IMR-90 (cell line): ENCODE measurements at regions not wholly inside any gene's neighbourhood (a gene's known extent, or its start where the extent isn't known, plus 50 kb on each side); places are given as distances from the start of the nearest gene placed in this dataset.
A peak's percentile ranks its signal among the peaks of the same experiment; 100 is the strongest.

Source experiments
- ATAC-seq: fragments of 200-7000 bp; cut with Tn5 transposase; 2 replicates; pipeline ENCODE4 v1.9.1; 2020; ENCODE audit warnings: low read depth, mild to moderate bottlenecking, moderate library complexity
- BruUV-seq: library from RNA; stranded (reverse); fragments of 400-500 nt; replicated peaks from 2 replicates; lab custom pipeline; 2021; lab: Mats Ljungman, UMichigan
- CTCF ChIA-PET: fragments of 300-600 bp; formaldehyde crosslinking; extraction: SDS; loops from one replicate; lab custom pipeline; 2021; ENCODE audit warnings: antibody characterized with exemption; lab: Yijun Ruan, JAX
- POLR2A ChIA-PET: fragments of 300-600 bp; sonication (Branson Sonifier 250); formaldehyde crosslinking; loops from one replicate; lab custom pipeline; 2022; ENCODE audit warnings: antibody characterized with exemption; ENCODE audit not compliant: unreplicated experiment; lab: Charles Lee
- DNase-seq: peaks from one replicate; pipeline ENCODE4 v3.0.0; 2013
- H2AFZ ChIP-seq: replicated peaks from 2 replicates; pipeline ENCODE3; 2013; ENCODE audit warnings: low read length, mild to moderate bottlenecking; ENCODE audit not compliant: poor library complexity
- H2AK5ac ChIP-seq: 2 replicates; pipeline ENCODE4 v1.6.1; 2013; ENCODE audit warnings: low read depth, low read length, inconsistent platforms
- H2AK9ac ChIP-seq: replicated peaks from 2 replicates; pipeline ENCODE3; 2013; ENCODE audit warnings: mild to moderate bottlenecking, low read depth, low read length, moderate library complexity; ENCODE audit not compliant: poor library complexity
- H2BK120ac ChIP-seq: 2 replicates; pipeline ENCODE4 v1.6.1; 2013; ENCODE audit warnings: low read depth, low read length, inconsistent platforms
- H2BK15ac ChIP-seq: 3 replicates; pipeline ENCODE4 v1.6.1; 2013; ENCODE audit warnings: low read depth, low read length, inconsistent platforms
- H2BK20ac ChIP-seq: 2 replicates; pipeline ENCODE4 v1.6.1; 2013; ENCODE audit warnings: low read depth, mild to moderate bottlenecking, inconsistent platforms, low read length, moderate library complexity
- H2BK5ac ChIP-seq: 2 replicates; pipeline ENCODE4 v1.6.1; 2013; ENCODE audit warnings: mild to moderate bottlenecking, low read depth, low read length, inconsistent platforms; ENCODE audit not compliant: poor library complexity, severe bottlenecking
- H3K14ac ChIP-seq: replicated peaks from 2 replicates; pipeline ENCODE4 v1.6.1; 2013; ENCODE audit warnings: low read depth, low read length, inconsistent platforms
- H3K18ac ChIP-seq: 2 replicates; pipeline ENCODE4 v1.6.1; 2013; ENCODE audit warnings: low read depth, low read length, control low read depth
- H3K23ac ChIP-seq: 2 replicates; pipeline ENCODE4 v1.6.1; 2013; ENCODE audit warnings: low read depth, low read length, inconsistent platforms
- H3K27ac ChIP-seq: 2 replicates; pipeline ENCODE4 v1.5.1; 2013; ENCODE audit warnings: mild to moderate bottlenecking, control low read depth, low read length; ENCODE audit not compliant: insufficient read depth
- H3K27me3 ChIP-seq: 2 replicates; pipeline ENCODE4 v1.6.1; 2013; ENCODE audit warnings: low read length; ENCODE audit not compliant: control insufficient read depth, insufficient read depth
- H3K36me3 ChIP-seq: 2 replicates; pipeline ENCODE4 v1.6.1; 2013; ENCODE audit warnings: low read length, mixed read lengths; ENCODE audit not compliant: control insufficient read depth, insufficient read depth
- H3K4ac ChIP-seq: 2 replicates; pipeline ENCODE4 v1.6.1; 2013; ENCODE audit warnings: low read depth, low read length, inconsistent platforms
- H3K4me1 ChIP-seq: 2 replicates; pipeline ENCODE4 v1.6.1; 2013; ENCODE audit warnings: low read length, mixed read lengths; ENCODE audit not compliant: control insufficient read depth, insufficient read depth
- H3K4me2 ChIP-seq: 2 replicates; pipeline ENCODE4 v1.6.1; 2013; ENCODE audit warnings: low read depth, mild to moderate bottlenecking, control low read depth, low read length, moderate library complexity
- H3K4me3 ChIP-seq: 2 replicates; pipeline ENCODE4 v1.5.1; 2013; ENCODE audit warnings: low read depth, mild to moderate bottlenecking, control low read depth, low read length, moderate library complexity; ENCODE audit not compliant: insufficient read depth
- H3K56ac ChIP-seq: 2 replicates; pipeline ENCODE4 v1.6.1; 2013; ENCODE audit warnings: low read length, inconsistent platforms; ENCODE audit not compliant: insufficient read depth; ENCODE audit errors: extremely low read depth
- H3K79me1 ChIP-seq, 2 experiments: 2 replicates each; pipeline ENCODE4 v1.6.1; 2013; ENCODE audit warnings: low read length in 2 of 2, inconsistent platforms in 1 of 2, low read depth in 1 of 2
- H3K9ac ChIP-seq: 2 replicates; pipeline ENCODE4 v1.6.1; 2013; ENCODE audit warnings: low read depth, low read length, control low read depth
- H3K9me1 ChIP-seq: 2 replicates; pipeline ENCODE4 v1.6.1; 2013; ENCODE audit warnings: low read length, inconsistent platforms; ENCODE audit not compliant: insufficient read depth
- H3K9me3 ChIP-seq: 2 replicates; pipeline ENCODE4 v1.6.1; 2013; ENCODE audit warnings: low read length; ENCODE audit not compliant: control insufficient read depth, insufficient read depth
- H4K20me1 ChIP-seq: 2 replicates; pipeline ENCODE4 v1.6.1; 2013; ENCODE audit warnings: low read length, inconsistent platforms; ENCODE audit not compliant: insufficient read depth
- H4K5ac ChIP-seq: 2 replicates; pipeline ENCODE4 v1.6.1; 2013; ENCODE audit warnings: mild to moderate bottlenecking, low read depth, low read length, control low read depth
- H4K8ac ChIP-seq, 2 experiments: 2 replicates each; pipeline ENCODE4 v1.6.1; 2013; ENCODE audit warnings: low read depth in 2 of 2, low read length in 2 of 2, control low read depth in 1 of 2, inconsistent platforms in 1 of 2
- H4K91ac ChIP-seq: 2 replicates; pipeline ENCODE4 v1.6.1; 2013; ENCODE audit warnings: low read depth, low read length, inconsistent platforms; ENCODE audit not compliant: insufficient read depth
- CEBPB ChIP-seq: IDR thresholded peaks from 2 replicates; pipeline ENCODE4 v1.6.1; 2012; ENCODE audit warnings: low read depth, low read length, improper control_type of control experiment
- dilution Hi-C: fragments of 300-500 bp; cut with HindIII; formaldehyde crosslinking; loops from one replicate; pipeline ENCODE4 v1.14.3; 2018; ENCODE audit warnings: low sequenced_read_pairs; ENCODE audit not compliant: unreplicated experiment
- in situ Hi-C: fragments of 300-500 bp; cut with MboI; formaldehyde crosslinking; loops from 3 replicates; pipeline ENCODE4 v1.14.3; 2019; ENCODE audit warnings: low sequenced_read_pairs, inconsistent platforms, mixed read lengths
- intact Hi-C: fragments of 100-400 bp; cut with micrococcal nuclease; formaldehyde crosslinking; loops from 2 replicates; pipeline ENCODE4 v1.10.0; 2022
- TF ChIP-seq, protein P1 (sequence below): fragments of 150-350 bp; IDR thresholded peaks from 2 replicates; pipeline ENCODE4 v1.6.1; 2016; ENCODE audit warnings: low read depth, mild to moderate bottlenecking, low read length, moderate library complexity, borderline replicate concordance

DNA sequence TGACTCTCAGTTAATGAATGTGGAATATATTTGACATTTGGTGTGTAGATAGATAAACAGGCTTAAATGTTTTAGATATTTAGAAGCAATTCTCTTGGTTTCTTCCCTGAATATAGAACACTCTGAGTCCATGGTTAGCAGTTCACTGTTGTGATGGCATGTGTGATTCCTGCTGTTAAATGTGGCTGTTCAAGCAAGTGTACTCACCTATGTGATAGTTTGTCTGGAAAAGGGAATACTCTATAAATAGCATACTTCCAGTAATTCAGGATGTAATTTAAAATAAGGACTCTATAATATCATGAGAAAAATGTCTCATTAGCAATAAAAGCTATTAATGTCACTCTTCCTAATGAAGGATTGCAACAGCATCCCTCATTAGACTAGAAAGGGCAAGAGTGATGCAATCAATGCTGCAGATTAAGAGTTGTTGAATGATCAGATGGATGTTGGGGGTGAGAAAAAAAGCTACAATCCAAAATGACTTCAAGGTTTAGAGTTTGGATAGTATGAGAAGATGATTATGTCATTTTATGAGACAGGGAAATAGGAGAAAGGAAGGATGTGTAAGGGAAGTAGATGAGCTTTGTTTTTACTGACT is 201.8 kb upstream of the WDFY3 start:
- no peak overlapping the region for H4K8ac ChIP-seq

More for the DNA sequence above, 201.8 kb upstream of the WDFY3 start:
- Histone ChIP-seq H2BK15ac (no peak overlapping the region), H3K4ac (no peak overlapping the region), H3K18ac (no peak overlapping the region), H3K27ac (no peak overlapping the region), H3K9me3 (no peaks in the 10 kb centered on the region; the same call in 1 of the 2 replicates), H2BK5ac (no peak overlapping the region), H3K14ac (no peak overlapping the region), H4K5ac (no peak overlapping the region), H4K20me1 (no peaks in the 10 kb centered on the region), H4K91ac (no peak overlapping the region), H2AFZ (no peak overlapping the region), H3K56ac (no peak overlapping the region), H3K9me1 (no peaks in the 10 kb centered on the region), H3K36me3 (no peaks in the 10 kb centered on the region), H2AK5ac (no peak overlapping the region), H3K9ac (no peak overlapping the region), H3K4me3 (no peak overlapping the region), H2BK120ac (no peak overlapping the region), H3K23ac (no peak overlapping the region), H2BK20ac (no peak overlapping the region), H3K4me1 (no peaks in the 10 kb centered on the region), H3K27me3 (no peaks in the 10 kb centered on the region), H2AK9ac (no peak overlapping the region), H3K4me2 (no peak overlapping the region), H3K79me1 (no peaks in the 10 kb centered on the region)
- intact Hi-C loops (no loop called here), in situ Hi-C loops (no loop called here), dilution Hi-C loops (no loop called here)
- ChIA-PET POLR2A (no interaction called here), CTCF (no interaction called here)
- no TSS peak for BruUV-seq
- TF ChIP-seq, protein P1, sequence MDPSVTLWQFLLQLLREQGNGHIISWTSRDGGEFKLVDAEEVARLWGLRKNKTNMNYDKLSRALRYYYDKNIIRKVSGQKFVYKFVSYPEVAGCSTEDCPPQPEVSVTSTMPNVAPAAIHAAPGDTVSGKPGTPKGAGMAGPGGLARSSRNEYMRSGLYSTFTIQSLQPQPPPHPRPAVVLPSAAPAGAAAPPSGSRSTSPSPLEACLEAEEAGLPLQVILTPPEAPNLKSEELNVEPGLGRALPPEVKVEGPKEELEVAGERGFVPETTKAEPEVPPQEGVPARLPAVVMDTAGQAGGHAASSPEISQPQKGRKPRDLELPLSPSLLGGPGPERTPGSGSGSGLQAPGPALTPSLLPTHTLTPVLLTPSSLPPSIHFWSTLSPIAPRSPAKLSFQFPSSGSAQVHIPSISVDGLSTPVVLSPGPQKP = no peak
- peak; percentile 45 for TF ChIP-seq CEBPB
- ATAC-seq = no peak
- no peak for DNase-seq
